HFFc6 (cell line): ENCODE measurements at regions not wholly inside any gene's neighbourhood (a gene's known extent, or its start where the extent isn't known, plus 50 kb on each side); places are given as distances from the start of the nearest gene placed in this dataset.

Source experiments
- DNase-seq: peaks from one replicate; pipeline ENCODE4 v3.0.0-alpha.2; 2018
- H3K27ac Mint-ChIP-seq: 2 replicates; pipeline ENCODE4 v1.8.0; 2020; ENCODE audit warnings: mild to moderate bottlenecking, mixed read lengths
- H3K27me3 Mint-ChIP-seq: 2 replicates; pipeline ENCODE4 v1.8.0; 2021; ENCODE audit warnings: mild to moderate bottlenecking, moderate library complexity, mixed read lengths; ENCODE audit not compliant: insufficient read depth
- H3K36me3 Mint-ChIP-seq: 2 replicates; pipeline ENCODE4 v1.8.0; 2021; ENCODE audit warnings: low read depth, mixed read lengths
- H3K4me1 Mint-ChIP-seq: 2 replicates; pipeline ENCODE4 v1.8.0; 2020; ENCODE audit warnings: low read depth, mixed read lengths
- H3K4me3 Mint-ChIP-seq: 2 replicates; pipeline ENCODE4 v1.8.0; 2020; ENCODE audit warnings: mild to moderate bottlenecking, moderate library complexity, mixed read lengths
- H3K9me3 Mint-ChIP-seq: 2 replicates; pipeline ENCODE4 v1.8.0; 2020; ENCODE audit warnings: mild to moderate bottlenecking, mixed read lengths
- CTCF ChIP-seq: fragments of 200-600 bp; sonication (generic); IDR thresholded peaks from 2 replicates; pipeline ENCODE4 v1.5.0; 2021; ENCODE audit warnings: antibody characterized with exemption, mild to moderate bottlenecking

- H3K9me3 Mint-ChIP-seq, result no peaks in the 10 kb centered on the region
- TF ChIP-seq CTCF, result no peak
- no peak overlapping the region for H3K27ac Mint-ChIP-seq
- no peak overlapping the region for H3K4me3 Mint-ChIP-seq
- no peaks in the 10 kb centered on the region for H3K36me3 Mint-ChIP-seq
- H3K27me3 Mint-ChIP-seq, result peaks cover 4% of the 10 kb centered on the region; the same call in 1 of the 2 replicates
- DNase-seq, result no peak
- no peaks in the 10 kb centered on the region for H3K4me1 Mint-ChIP-seq
Measured at GRCh38 chr2:157930728-157931127, 54.6 kb upstream of the ACVR1 start.

- Mint-ChIP-seq H3K27me3 (peaks cover 8% of the 10 kb centered on the region; the same call in 1 of the 2 replicates), H3K4me1 (no peaks in the 10 kb centered on the region), H3K9me3 (no peaks in the 10 kb centered on the region), H3K4me3 (no peak overlapping the region), H3K36me3 (no peaks in the 10 kb centered on the region), H3K27ac (no peak overlapping the region)
- no peak for TF ChIP-seq CTCF
- DNase-seq, result no peak
Measured at GRCh38 chr2:157929871-157930667, 53.9 kb upstream of the ACVR1 start.

- no peak for DNase-seq
- H3K36me3 Mint-ChIP-seq, result no peaks in the 10 kb centered on the region
- H3K9me3 Mint-ChIP-seq, result no peaks in the 10 kb centered on the region
- no peaks in the 10 kb centered on the region for H3K4me1 Mint-ChIP-seq
- H3K27ac Mint-ChIP-seq, result no peak overlapping the region
- peaks cover 9% of the 10 kb centered on the region for H3K27me3 Mint-ChIP-seq
- no peak for TF ChIP-seq CTCF
- H3K4me3 Mint-ChIP-seq, result no peak overlapping the region
Measured at GRCh38 chr2:157928372-157928771, 52.2 kb upstream of the ACVR1 start.

DNA sequence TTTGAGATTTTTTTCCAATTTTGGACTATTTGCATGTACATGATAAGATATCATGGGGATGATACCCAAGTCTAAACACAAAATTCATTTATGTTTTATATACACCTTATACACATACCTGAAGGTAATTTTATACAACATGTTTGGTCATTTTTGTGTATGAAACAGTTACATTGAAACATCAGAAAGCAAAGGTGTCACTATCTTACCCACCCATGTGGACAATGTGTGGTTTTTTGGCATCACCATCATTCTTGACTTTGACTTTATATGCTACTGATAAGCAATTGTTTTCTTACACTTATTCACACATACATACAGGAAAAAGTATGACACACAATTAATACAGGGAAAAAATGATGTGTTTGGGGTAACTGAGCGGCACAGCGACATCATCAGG is 51.0 kb upstream of the ACVR1 start:
- H3K36me3 Mint-ChIP-seq, result no peaks in the 10 kb centered on the region
- H3K27me3 Mint-ChIP-seq, result peaks cover 5% of the 10 kb centered on the region
- no peaks in the 10 kb centered on the region for H3K9me3 Mint-ChIP-seq
- no peak overlapping the region for H3K4me3 Mint-ChIP-seq
- H3K4me1 Mint-ChIP-seq, result no peaks in the 10 kb centered on the region
- no peak overlapping the region for H3K27ac Mint-ChIP-seq
- no peak for TF ChIP-seq CTCF
- DNase-seq, result no peak
